ENCODE measurements at regions not wholly inside any gene's neighbourhood (a gene's known extent, or its start where the extent isn't known, plus 50 kb on each side); places are given as distances from the start of the nearest gene placed in this dataset.

DNA sequence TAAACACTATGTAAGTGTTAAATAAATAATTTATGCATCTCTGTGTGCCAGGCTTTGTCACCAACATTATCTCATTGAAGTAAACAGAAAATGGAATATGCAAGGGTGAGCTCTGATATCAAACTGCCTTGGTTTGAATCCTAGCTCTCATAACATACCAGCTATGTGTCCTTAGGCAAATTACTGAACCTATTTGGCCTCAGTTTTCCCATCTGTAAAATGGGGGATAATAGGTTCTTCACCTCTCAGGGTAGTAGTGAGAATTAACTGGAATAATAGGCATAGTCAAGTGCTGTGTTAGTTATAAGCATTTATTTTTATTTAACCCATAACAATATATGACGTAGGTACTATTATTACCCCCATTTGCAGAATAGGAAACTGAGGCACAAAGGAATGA lies 190.8 kb upstream of the SRRM4 start:
- no peak for TF ChIP-seq CTCF (conservative IDR thresholded peaks at IDR 0.05)
- TF ChIP-seq EZH2 (IDR thresholded peaks at IDR 0.05; ENCODE audit: low read depth), result no peak

Measured in PC-9 (cell line).